Astrocyte (in vitro differentiated cells and primary cell): ENCODE measurements at regions not wholly inside any gene's neighbourhood (a gene's known extent, or its start where the extent isn't known, plus 50 kb on each side); places are given as distances from the start of the nearest gene placed in this dataset.
A peak's percentile ranks its signal among the peaks of the same experiment; 100 is the strongest.

Source experiments
- DNase-seq: peaks from one replicate; pipeline ENCODE4 v3.0.0-alpha.2; 2010; ENCODE audit warnings: low read depth
- FAIRE-seq: peaks from 2 replicates; lab custom pipeline; 2011; peaks lifted over from hg19 to GRCh38; lab: Jason Lieb, UNC
- H2AFZ ChIP-seq: 2 replicates; pipeline ENCODE4 v1.6.0; 2012; ENCODE audit warnings: low read depth, low read length, inconsistent platforms
- H3K27ac ChIP-seq: 2 replicates; pipeline ENCODE4 v1.5.1; 2011; ENCODE audit warnings: low read depth, low read length, inconsistent platforms
- H3K27me3 ChIP-seq: 2 replicates; pipeline ENCODE4 v1.6.0; 2011; ENCODE audit warnings: low read length, inconsistent platforms; ENCODE audit not compliant: insufficient read depth
- H3K36me3 ChIP-seq: 2 replicates; pipeline ENCODE4 v1.5.1; 2011; ENCODE audit warnings: low read length, inconsistent platforms; ENCODE audit not compliant: insufficient read depth
- H3K4me1 ChIP-seq: 2 replicates; pipeline ENCODE4 v1.5.1; 2011; ENCODE audit warnings: low read length, inconsistent platforms; ENCODE audit not compliant: insufficient read depth
- H3K4me2 ChIP-seq: 2 replicates; pipeline ENCODE4 v1.6.0; 2012; ENCODE audit warnings: low read length, inconsistent platforms
- H3K4me3 ChIP-seq: 2 replicates; pipeline ENCODE4 v1.5.1; 2011; ENCODE audit warnings: low read depth, mild to moderate bottlenecking, low read length, inconsistent platforms; ENCODE audit not compliant: insufficient read depth
- H3K79me2 ChIP-seq: 2 replicates; pipeline ENCODE4 v1.6.0; 2012; ENCODE audit warnings: mild to moderate bottlenecking, low read length, inconsistent platforms; ENCODE audit not compliant: insufficient read depth
- H3K9ac ChIP-seq: 2 replicates; pipeline ENCODE4 v1.6.0; 2012; ENCODE audit warnings: mild to moderate bottlenecking, low read length, inconsistent platforms
- H3K9me3 ChIP-seq: 2 replicates; pipeline ENCODE4 v1.5.1; 2012; ENCODE audit warnings: low read depth, mild to moderate bottlenecking, low read length, inconsistent platforms; ENCODE audit not compliant: insufficient read depth
- H4K20me1 ChIP-seq: 2 replicates; pipeline ENCODE4 v1.6.0; 2012; ENCODE audit warnings: low read length, inconsistent platforms; ENCODE audit not compliant: insufficient read depth
- H3K27ac Mint-ChIP-seq: one replicate; pipeline ENCODE4 v1.8.0; 2021; ENCODE audit warnings: mild to moderate bottlenecking, mixed read lengths; ENCODE audit not compliant: unreplicated experiment
- H3K27me3 Mint-ChIP-seq: one replicate; pipeline ENCODE4 v1.8.0; 2021; ENCODE audit warnings: low read depth, mixed read lengths; ENCODE audit not compliant: unreplicated experiment
- H3K36me3 Mint-ChIP-seq: one replicate; pipeline ENCODE4 v1.8.0; 2021; ENCODE audit warnings: low read depth, mixed read lengths; ENCODE audit not compliant: unreplicated experiment
- H3K4me1 Mint-ChIP-seq: one replicate; pipeline ENCODE4 v1.8.0; 2021; ENCODE audit warnings: low read depth, mixed read lengths; ENCODE audit not compliant: unreplicated experiment
- H3K4me3 Mint-ChIP-seq: one replicate; pipeline ENCODE4 v1.8.0; 2021; ENCODE audit warnings: mild to moderate bottlenecking, moderate library complexity, mixed read lengths; ENCODE audit not compliant: unreplicated experiment
- H3K9me3 Mint-ChIP-seq: one replicate; pipeline ENCODE4 v1.8.0; 2021; ENCODE audit warnings: mild to moderate bottlenecking, mixed read lengths; ENCODE audit not compliant: unreplicated experiment
- CTCF ChIP-seq: IDR thresholded peaks from 2 replicates; pipeline ENCODE4 v1.5.1; 2011; ENCODE audit warnings: low read depth, mild to moderate bottlenecking, inconsistent platforms, low read length, moderate library complexity; ENCODE audit not compliant: insufficient read depth
- EZH2 ChIP-seq: IDR thresholded peaks from 2 replicates; pipeline ENCODE4 v1.6.1; 2012; ENCODE audit warnings: mild to moderate bottlenecking, low read length, inconsistent platforms; ENCODE audit not compliant: insufficient read depth

GRCh38 chr12:46941981-46942380 lies 116.2 kb upstream of the SLC38A4 start:
- H3K36me3 Mint-ChIP-seq, result no peaks in the 10 kb centered on the region
- H3K27ac ChIP-seq, result no peak overlapping the region
- no peak overlapping the region for H3K27ac Mint-ChIP-seq

GRCh38 chr12:46942579-46942978 lies 116.8 kb upstream of the SLC38A4 start:
- Mint-ChIP-seq H3K27ac (no peak overlapping the region), H3K4me1 (peaks cover 19% of the 10 kb centered on the region), H3K9me3 (no peaks in the 10 kb centered on the region), H3K36me3 (no peaks in the 10 kb centered on the region), H3K4me3 (no peak overlapping the region), H3K27me3 (no peaks in the 10 kb centered on the region)
- TF ChIP-seq EZH2 (no peak), CTCF (no peak)
- no peaks in the 10 kb centered on the region for H3K27me3 ChIP-seq
- H4K20me1 ChIP-seq, result no peaks in the 10 kb centered on the region
- no peak overlapping the region for H3K27ac ChIP-seq
- DNase-seq (peak; percentile 74), FAIRE-seq (peak; percentile 81)
- no peak overlapping the region for H2AFZ ChIP-seq
- H3K4me2 ChIP-seq, result peak overlapping the region; percentile 65
- no peaks in the 10 kb centered on the region for H3K36me3 ChIP-seq
- peak overlapping the region; percentile 11 for H3K9ac ChIP-seq
- H3K79me2 ChIP-seq, result no peaks in the 10 kb centered on the region
- H3K9me3 ChIP-seq, result no peaks in the 10 kb centered on the region
- H3K4me3 ChIP-seq, result no peak overlapping the region
- peaks cover 11% of the 10 kb centered on the region for H3K4me1 ChIP-seq

More at GRCh38 chr12:46941981-46942380, 116.2 kb upstream of the SLC38A4 start:
- H3K9ac ChIP-seq, result no peak overlapping the region
- TF ChIP-seq CTCF (no peak), EZH2 (no peak)
- H3K9me3 Mint-ChIP-seq, result no peaks in the 10 kb centered on the region
- FAIRE-seq (no peak), DNase-seq (no peak)
- peaks cover 11% of the 10 kb centered on the region for H3K4me1 ChIP-seq
- no peaks in the 10 kb centered on the region for H3K79me2 ChIP-seq
- no peak overlapping the region for H3K4me2 ChIP-seq
- H3K4me1 Mint-ChIP-seq, result peaks cover 19% of the 10 kb centered on the region
- H3K36me3 ChIP-seq, result no peaks in the 10 kb centered on the region
- H3K27me3 Mint-ChIP-seq, result no peaks in the 10 kb centered on the region
- no peak overlapping the region for H3K4me3 Mint-ChIP-seq
- H2AFZ ChIP-seq, result no peak overlapping the region
- H3K27me3 ChIP-seq, result no peaks in the 10 kb centered on the region
- H3K9me3 ChIP-seq, result no peaks in the 10 kb centered on the region
- no peaks in the 10 kb centered on the region for H4K20me1 ChIP-seq
- H3K4me3 ChIP-seq, result no peak overlapping the region

GRCh38 chr12:46944088-46944487 lies 118.3 kb upstream of the SLC38A4 start:
- no peaks in the 10 kb centered on the region for H3K27me3 Mint-ChIP-seq
- DNase-seq (peak; percentile 72), FAIRE-seq (peak; percentile 73)
- no peak for TF ChIP-seq EZH2
- peak; percentile 20 for TF ChIP-seq CTCF
- no peaks in the 10 kb centered on the region for H3K9me3 Mint-ChIP-seq
- Histone ChIP-seq H3K4me2 (no peak overlapping the region), H3K79me2 (no peaks in the 10 kb centered on the region), H2AFZ (no peak overlapping the region), H3K27me3 (no peaks in the 10 kb centered on the region), H3K4me3 (no peak overlapping the region), H3K9ac (no peak overlapping the region), H3K36me3 (no peaks in the 10 kb centered on the region), H3K9me3 (no peaks in the 10 kb centered on the region), H4K20me1 (no peaks in the 10 kb centered on the region), H3K27ac (no peak overlapping the region), H3K4me1 (peaks cover 7% of the 10 kb centered on the region)
- peak overlapping the region; percentile 14 for H3K27ac Mint-ChIP-seq
- H3K4me3 Mint-ChIP-seq, result no peak overlapping the region
- H3K36me3 Mint-ChIP-seq, result no peaks in the 10 kb centered on the region
- H3K4me1 Mint-ChIP-seq, result peaks cover 10% of the 10 kb centered on the region
